ENCODE measurements at regions not wholly inside any gene's neighbourhood (a gene's known extent, or its start where the extent isn't known, plus 50 kb on each side); places are given as distances from the start of the nearest gene placed in this dataset.

DNA sequence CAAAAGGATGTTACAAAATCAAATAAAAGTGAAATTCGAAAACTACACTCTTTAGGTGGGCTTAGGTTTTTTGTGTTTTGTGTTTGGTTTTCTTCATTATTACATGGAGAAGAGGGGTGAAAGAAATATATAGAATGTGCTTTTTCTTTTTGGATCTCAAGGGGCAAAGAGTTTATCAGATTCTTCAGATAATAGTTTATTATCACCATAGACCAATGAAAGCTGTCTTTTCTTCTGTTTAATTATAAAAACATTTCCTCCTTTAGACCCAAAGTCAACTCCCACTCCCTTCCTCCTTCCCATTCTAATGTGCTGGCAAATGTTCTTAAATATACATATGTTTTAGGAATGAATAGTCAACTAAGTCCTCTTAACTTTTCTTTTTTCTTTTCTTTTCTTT lies 167.6 kb downstream of the AKR1D1 start:
- DNase-seq (ENCODE audit: low spot score): no peak
- Histone ChIP-seq H3K9me3 (no peaks in the 10 kb centered on the region), H3K27me3 (replicated peaks; ENCODE audit: insufficient read depth) (no peaks in the 10 kb centered on the region), H3K27ac (no peak overlapping the region), H3K4me1 (replicated peaks) (no peaks in the 10 kb centered on the region), H3K4me3 (no peak overlapping the region), H3K36me3 (no peaks in the 10 kb centered on the region)
- TF ChIP-seq POLR2A (IDR thresholded peaks at IDR 0.05): no peak
- no peak for TF ChIP-seq POLR2AphosphoS5 (IDR thresholded peaks at IDR 0.05)
- TF ChIP-seq, protein P1, sequence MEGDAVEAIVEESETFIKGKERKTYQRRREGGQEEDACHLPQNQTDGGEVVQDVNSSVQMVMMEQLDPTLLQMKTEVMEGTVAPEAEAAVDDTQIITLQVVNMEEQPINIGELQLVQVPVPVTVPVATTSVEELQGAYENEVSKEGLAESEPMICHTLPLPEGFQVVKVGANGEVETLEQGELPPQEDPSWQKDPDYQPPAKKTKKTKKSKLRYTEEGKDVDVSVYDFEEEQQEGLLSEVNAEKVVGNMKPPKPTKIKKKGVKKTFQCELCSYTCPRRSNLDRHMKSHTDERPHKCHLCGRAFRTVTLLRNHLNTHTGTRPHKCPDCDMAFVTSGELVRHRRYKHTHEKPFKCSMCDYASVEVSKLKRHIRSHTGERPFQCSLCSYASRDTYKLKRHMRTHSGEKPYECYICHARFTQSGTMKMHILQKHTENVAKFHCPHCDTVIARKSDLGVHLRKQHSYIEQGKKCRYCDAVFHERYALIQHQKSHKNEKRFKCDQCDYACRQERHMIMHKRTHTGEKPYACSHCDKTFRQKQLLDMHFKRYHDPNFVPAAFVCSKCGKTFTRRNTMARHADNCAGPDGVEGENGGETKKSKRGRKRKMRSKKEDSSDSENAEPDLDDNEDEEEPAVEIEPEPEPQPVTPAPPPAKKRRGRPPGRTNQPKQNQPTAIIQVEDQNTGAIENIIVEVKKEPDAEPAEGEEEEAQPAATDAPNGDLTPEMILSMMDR (IDR thresholded peaks at IDR 0.05): no peak
- WGBS: 37% methylated on average over 1 of the region's 1 CpG
- intact Hi-C loops (cut with DNase I): no loop called here

DNA sequence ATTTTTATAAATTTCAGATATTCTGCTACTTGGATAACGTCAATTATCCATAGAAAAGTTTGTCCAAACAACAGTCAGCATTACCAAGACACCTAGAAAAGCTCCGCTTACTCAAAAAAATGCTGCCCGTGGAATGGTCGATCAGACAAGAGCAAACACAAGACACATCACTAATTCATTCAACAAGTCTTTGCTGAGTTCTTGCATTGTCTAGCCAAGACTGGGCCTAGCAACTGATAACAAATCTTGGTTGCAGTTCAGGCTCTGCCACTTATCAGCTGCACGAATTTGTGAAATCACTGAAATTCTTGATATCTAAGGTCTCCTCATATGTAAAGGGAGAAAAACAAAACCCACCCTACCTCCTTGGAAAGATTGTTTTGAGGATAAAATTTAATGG lies 168.3 kb downstream of the AKR1D1 start:
- TF ChIP-seq POLR2AphosphoS5 (IDR thresholded peaks at IDR 0.05) (no peak), POLR2A (IDR thresholded peaks at IDR 0.05) (no peak)
- TF ChIP-seq, protein P1 (IDR thresholded peaks at IDR 0.05): no peak
- H3K4me3 ChIP-seq: no peak overlapping the region
- H3K9me3 ChIP-seq: no peaks in the 10 kb centered on the region
- H3K27me3 ChIP-seq (replicated peaks; ENCODE audit: insufficient read depth): no peaks in the 10 kb centered on the region
- no peaks in the 10 kb centered on the region for H3K36me3 ChIP-seq
- H3K27ac ChIP-seq: no peak overlapping the region
- DNase-seq (ENCODE audit: low spot score): no peak
- WGBS: 82% methylated on average over 5 of the region's 5 CpGs
- H3K4me1 ChIP-seq (replicated peaks): no peaks in the 10 kb centered on the region
- intact Hi-C loops (cut with DNase I): no loop called here

DNA sequence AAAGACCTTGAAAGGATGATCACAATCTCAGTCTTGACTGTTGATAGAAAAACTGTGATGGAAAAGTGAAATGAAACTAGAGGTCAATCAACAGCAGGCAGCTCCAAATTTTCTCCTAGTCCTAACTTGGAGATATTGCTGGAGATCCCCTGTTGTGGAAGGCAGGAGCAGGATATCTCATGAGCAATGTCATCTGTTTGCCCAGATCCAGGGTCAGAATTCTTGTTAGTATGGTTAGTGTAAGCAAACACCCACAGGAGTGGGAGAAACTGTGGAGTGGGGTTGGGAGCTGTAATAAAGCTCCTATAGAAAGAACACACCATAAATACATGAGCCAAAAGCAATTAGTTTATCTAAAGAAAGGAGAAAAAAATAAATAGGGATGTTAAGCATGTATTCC lies 169.0 kb downstream of the AKR1D1 start:
- Histone ChIP-seq H3K4me3 (no peak overlapping the region), H3K9me3 (no peaks in the 10 kb centered on the region), H3K27ac (no peak overlapping the region), H3K27me3 (replicated peaks; ENCODE audit: insufficient read depth) (no peaks in the 10 kb centered on the region), H3K36me3 (no peaks in the 10 kb centered on the region), H3K4me1 (replicated peaks) (no peaks in the 10 kb centered on the region)
- DNase-seq (ENCODE audit: low spot score): no peak
- intact Hi-C loops (cut with DNase I): no loop called here
- TF ChIP-seq POLR2A (IDR thresholded peaks at IDR 0.05): no peak
- TF ChIP-seq, protein P1 (IDR thresholded peaks at IDR 0.05): no peak
- TF ChIP-seq POLR2AphosphoS5 (IDR thresholded peaks at IDR 0.05): no peak

DNA sequence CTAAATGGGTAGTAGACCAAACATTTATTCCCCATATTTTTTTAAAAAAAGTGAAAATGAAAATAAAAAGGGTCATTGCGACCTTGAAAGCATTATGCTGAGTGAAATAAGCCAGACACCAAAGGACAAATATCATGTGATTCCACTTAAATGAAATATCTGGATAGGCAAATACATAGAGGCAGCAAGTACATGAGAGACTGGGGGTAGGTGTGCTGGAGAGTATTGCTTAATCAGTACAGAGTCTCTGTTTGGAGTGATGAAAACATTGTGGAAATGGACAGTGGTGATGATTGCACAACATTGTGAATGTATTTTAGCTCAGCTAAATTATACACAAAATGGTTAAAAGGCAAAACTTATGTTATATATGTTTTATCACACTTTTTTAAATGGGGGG lies 169.4 kb downstream of the AKR1D1 start:
- TF ChIP-seq POLR2AphosphoS5 (IDR thresholded peaks at IDR 0.05) (no peak), POLR2A (IDR thresholded peaks at IDR 0.05) (no peak)
- TF ChIP-seq, protein P1 (IDR thresholded peaks at IDR 0.05): no peak
- Histone ChIP-seq H3K9me3 (no peaks in the 10 kb centered on the region), H3K27me3 (replicated peaks; ENCODE audit: insufficient read depth) (no peaks in the 10 kb centered on the region), H3K4me1 (replicated peaks) (no peaks in the 10 kb centered on the region), H3K4me3 (no peak overlapping the region), H3K27ac (no peak overlapping the region), H3K36me3 (no peaks in the 10 kb centered on the region)
- intact Hi-C loops (cut with DNase I): no loop called here
- WGBS: 82% methylated on average over 1 of the region's 1 CpG
- DNase-seq (ENCODE audit: low spot score): no peak

DNA sequence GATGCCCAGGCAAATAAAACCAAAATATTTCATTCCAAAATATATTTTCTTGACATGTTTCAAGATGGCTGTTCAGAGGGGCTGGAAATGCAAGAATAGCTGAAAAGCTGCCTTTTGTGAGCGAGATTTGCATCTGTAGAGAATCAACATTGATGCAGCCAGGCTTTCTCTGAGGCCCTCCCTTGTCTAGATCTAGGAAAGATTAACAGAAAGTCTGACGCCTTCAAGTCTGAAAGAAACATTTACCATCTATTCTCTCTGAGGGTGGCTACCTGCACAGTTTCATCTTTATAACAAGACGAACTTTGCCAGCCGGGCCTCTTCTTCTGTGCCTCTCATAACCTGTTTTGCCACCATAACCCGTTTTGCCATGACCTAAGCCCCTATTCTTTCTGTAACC lies 170.2 kb downstream of the AKR1D1 start:
- Histone ChIP-seq H3K4me1 (replicated peaks) (no peaks in the 10 kb centered on the region), H3K4me3 (no peak overlapping the region), H3K9me3 (no peaks in the 10 kb centered on the region), H3K27ac (no peak overlapping the region), H3K36me3 (no peaks in the 10 kb centered on the region), H3K27me3 (replicated peaks; ENCODE audit: insufficient read depth) (no peaks in the 10 kb centered on the region)
- WGBS: 28% methylated on average over 5 of the region's 5 CpGs
- DNase-seq (ENCODE audit: low spot score): no peak
- intact Hi-C loops (cut with DNase I): no loop called here
- TF ChIP-seq POLR2AphosphoS5 (IDR thresholded peaks at IDR 0.05) (no peak), POLR2A (IDR thresholded peaks at IDR 0.05) (no peak)
- TF ChIP-seq, protein P1 (IDR thresholded peaks at IDR 0.05): no peak
